Stimulated activated CD4-positive, alpha-beta T cell treated with anti-CD3 and anti-CD28 coated beads, TNF-alpha, amount 100 ng/mL, for 48 hours (primary cell): ENCODE measurements at regions not wholly inside any gene's neighbourhood (a gene's known extent, or its start where the extent isn't known, plus 50 kb on each side); places are given as distances from the start of the nearest gene placed in this dataset.

ENCODE experiments used
- DNase-seq, 3 donors: peaks; one replicate each; pipeline ENCODE4 v3.0.0-alpha.2; 2020; ENCODE audit warnings: low read depth in 3 of 3

DNA sequence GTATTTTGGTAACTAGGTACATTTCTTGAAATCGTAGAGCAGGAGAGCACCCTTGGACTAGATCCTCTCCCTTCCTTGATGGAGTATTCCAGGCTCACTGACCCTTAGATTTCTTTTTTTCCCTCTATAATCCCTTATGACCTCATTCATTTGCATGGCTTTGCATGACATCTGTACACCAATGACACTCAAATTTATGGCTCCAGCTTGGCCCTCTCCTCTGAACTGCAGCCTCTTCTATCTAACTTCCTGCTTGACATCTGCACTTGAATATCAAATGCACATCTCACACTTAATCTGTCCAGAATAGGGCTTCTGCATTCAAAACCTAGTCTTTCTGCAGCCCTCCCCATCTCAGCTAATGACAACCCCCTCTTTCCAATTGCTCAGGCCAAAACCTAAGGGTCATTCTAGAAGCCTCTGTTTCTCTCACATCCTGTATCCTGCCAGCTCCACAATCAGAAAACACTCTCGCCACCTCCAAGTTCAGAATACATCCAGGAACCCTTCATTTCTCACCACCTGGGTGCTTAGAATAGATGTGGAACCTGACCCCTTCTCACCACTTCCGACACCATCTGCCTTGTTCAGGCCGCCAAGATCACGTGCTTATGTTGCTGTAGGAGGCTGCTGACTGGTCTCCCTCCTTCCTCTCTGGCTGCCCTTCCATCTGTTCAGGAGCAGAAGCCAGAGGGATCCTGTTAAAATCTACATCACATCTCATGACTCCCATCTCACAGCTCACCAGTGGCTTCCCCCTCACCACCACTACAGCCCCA is 138.9 kb upstream of the MTNR1B start:
- DNase-seq = no peak

DNA sequence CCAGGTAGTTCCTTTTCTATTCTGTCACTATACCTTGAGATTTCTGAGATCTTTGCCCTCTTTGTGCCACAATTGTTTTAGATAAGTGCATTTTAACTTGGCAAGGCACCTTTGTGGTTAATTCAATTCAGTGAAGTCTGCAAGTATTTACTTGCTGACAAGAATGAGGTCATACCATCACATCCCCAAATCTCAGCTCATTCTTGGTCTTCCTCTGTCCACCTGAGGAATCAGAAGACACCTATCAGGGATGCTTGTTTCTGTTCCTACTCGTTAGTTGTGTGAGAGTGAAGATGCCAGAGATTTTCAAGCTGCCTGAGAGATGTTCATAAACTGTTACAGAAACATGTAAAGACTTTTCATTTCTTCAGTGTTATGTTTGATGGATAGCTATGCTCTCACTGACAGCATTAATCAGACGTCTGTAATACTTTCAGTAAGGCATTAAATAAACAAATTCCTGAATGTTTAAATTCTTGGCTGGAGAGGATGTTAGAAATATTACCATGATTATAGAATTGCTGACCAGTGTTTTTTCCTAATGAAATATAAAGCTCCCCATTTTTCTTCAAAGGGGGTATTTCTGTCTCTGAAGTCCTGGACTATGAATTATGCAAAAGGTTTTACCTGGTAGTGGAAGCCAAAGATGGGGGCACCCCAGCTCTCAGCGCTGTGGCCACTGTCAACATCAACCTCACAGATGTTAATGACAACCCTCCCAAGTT is 135.0 kb upstream of the MTNR1B start:
- no peak for DNase-seq

DNA sequence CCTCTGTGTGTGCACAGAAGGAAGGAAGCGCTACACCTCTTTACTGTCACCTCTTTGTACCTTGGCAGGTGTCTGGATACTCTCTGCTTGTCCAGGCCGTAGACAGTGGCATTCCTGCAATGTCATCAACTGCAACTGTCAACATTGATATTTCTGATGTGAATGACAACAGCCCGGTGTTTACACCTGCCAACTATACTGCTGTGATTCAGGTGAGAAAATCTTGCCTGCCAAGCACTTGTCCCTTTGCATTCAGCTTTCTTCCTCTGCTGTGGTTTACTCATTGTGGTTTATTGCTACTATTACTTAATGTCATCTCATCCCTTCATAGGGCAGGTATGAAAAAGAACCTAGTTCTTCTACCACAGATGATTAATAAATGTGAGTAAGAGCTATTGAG is 131.9 kb upstream of the MTNR1B start:
- no peak for DNase-seq

- DNase-seq = no peak
Observed at GRCh38 chr11:92838759-92839310, 130.6 kb upstream of the MTNR1B start.

DNA sequence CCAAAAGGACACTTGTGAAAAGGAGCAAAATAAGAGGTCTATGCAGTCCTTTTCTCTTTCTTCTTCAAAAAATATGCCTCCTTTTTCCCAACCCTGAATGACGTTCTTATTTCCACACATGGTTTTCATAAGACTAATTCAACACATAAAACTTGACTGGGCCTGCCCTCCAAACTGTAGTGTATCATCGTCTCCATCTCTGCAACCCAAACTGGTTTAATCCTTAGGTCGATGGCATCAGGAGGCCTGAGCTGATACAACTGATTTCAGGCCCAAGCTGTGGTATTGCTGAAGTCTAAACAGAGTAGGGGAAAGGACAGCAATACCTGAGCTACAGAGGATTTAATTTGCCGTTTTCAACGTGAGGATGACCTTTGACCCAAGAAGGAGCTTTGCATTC is 130.0 kb upstream of the MTNR1B start:
- DNase-seq = no peak

DNA sequence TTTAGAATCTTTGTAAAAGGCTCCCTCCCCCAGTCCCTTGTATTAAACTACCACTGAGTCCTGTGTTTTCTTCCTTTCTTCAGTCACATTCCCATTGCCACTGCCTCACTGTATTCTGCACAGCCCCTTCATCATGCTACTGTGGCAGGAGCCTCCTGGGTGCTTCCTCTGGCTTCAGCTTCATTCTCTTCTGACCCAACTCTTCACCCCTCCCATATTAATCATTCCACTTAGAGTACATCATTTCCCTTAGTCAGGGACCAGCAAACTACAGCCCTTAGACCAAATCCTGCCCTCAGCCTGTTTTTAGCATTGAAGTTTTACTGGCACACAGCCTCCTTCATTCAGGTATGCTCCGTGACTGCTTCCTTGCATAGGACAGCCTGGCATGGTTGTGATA is 127.7 kb upstream of the MTNR1B start:
- DNase-seq = no peak

- DNase-seq = no peak
Observed at GRCh38 chr11:92843455-92843854, 126.0 kb upstream of the MTNR1B start.

DNA sequence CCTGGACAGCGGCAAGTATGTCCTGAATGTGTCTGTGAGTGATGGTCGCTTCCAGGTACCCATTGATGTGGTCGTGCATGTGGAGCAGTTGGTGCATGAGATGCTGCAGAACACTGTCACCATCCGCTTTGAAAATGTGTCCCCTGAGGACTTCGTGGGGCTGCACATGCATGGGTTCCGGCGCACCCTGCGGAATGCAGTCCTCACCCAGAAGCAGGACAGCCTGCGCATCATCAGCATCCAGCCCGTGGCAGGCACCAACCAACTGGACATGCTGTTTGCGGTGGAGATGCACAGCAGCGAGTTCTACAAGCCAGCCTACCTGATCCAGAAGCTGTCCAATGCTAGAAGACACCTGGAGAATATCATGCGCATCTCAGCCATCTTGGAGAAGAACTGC is 125.3 kb upstream of the MTNR1B start:
- no peak for DNase-seq

GRCh38 chr11:92845390-92845789 is 124.1 kb upstream of the MTNR1B start:
- DNase-seq = no peak

- DNase-seq = no peak
Observed at GRCh38 chr11:92845805-92846204, 123.6 kb upstream of the MTNR1B start.

DNA sequence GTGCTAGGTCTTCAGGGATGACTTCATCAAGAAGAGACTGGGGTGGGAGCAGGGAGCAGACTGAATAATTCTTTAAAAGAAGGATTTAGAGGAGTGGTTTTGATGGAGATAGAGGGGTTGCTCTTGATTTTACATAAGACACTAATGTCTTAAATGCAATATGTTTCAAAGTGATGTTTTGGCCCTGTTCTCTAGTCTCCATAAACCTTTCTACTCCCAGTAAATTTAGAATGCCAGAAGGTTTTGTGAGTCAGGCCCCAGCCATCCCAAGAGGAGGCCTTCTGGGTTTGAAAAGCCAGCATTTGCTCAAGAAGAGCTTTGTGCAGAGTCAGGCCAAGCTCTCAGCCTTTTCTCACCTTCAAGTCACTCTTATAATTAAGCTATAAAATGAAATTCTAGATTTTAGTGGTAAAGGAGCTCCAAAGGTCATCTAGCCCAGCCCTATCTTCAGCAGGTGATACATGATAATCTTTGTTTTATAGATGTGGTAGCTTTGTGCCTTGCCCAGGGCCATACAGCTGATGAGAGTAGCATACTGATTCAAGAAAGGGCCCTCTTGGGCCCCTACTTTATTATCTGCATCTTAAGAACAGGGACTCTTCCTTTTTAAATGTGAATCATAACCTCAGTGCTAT is 122.8 kb upstream of the MTNR1B start:
- no peak for DNase-seq

- DNase-seq = no peak
Observed at GRCh38 chr11:92848578-92848977, 120.9 kb upstream of the MTNR1B start.

GRCh38 chr11:92850296-92850826 is 119.1 kb upstream of the MTNR1B start:
- DNase-seq = no peak

GRCh38 chr11:92852229-92852628 is 117.2 kb upstream of the MTNR1B start:
- no peak for DNase-seq

GRCh38 chr11:92852946-92853345 is 116.5 kb upstream of the MTNR1B start:
- no peak for DNase-seq

GRCh38 chr11:92854162-92854561 is 115.3 kb upstream of the MTNR1B start:
- DNase-seq = no peak

DNA sequence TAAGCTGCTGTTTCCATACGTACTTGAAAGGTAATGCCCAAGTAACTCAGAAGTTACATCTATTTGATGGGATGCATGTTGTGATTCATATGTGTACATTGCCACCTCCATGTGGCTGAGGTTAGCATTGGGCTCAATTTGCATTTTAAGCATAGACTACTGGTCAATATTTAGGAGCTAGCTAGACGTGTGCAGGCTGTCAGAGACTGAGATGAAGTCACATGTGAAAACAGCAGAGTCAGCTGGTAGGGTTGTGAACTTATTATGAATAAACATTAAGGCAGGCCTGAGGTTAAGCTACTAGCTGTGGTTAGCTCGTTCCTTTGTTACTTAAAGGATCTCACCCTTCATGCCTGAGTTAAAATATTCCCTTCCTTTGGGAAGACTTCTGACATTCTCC is 114.5 kb upstream of the MTNR1B start:
- no peak for DNase-seq

DNA sequence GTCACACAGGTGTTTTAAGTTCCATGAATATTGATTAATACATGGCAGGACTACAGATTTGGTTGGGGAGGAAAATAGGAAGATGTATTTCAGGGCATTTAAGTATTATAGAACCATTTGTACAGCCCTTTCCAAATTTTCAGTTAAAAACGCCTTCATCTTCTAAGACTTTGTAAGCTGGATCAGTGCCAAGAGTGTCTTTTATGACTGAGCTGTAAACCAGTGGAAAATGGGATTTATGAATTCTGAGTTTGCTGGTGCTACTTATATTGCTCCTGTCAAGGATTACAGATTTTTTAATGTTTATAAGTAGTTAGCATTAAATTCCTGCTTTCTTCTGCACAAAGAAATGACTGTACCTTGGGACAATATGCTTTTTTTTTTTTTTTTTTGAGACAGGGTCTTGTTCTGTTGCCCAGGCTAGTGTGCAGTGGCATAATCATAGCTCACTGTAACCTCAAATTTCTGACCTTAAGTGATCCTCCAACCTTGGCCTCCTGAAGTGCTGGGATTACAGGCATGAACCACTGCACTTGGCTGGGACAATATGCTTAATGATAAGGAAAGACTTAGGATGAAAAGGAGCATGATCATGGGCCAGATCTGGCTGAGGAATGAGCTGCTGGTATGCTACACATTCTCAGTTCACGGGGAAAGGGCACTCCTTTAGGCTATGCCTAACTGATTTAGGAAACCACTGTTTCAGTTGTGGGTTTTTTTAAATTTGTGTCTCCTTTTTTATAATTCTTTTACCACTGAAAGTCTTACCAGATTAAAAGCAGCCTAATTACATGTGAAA is 113.6 kb upstream of the MTNR1B start:
- DNase-seq = no peak

- no peak for DNase-seq
Observed at GRCh38 chr11:92857407-92857806, 112.0 kb upstream of the MTNR1B start.

GRCh38 chr11:92859156-92859690 is 110.2 kb upstream of the MTNR1B start:
- DNase-seq = no peak

GRCh38 chr11:92861634-92862033 is 107.8 kb upstream of the MTNR1B start:
- DNase-seq = no peak
